ENCODE measurements at regions not wholly inside any gene's neighbourhood (a gene's known extent, or its start where the extent isn't known, plus 50 kb on each side); places are given as distances from the start of the nearest gene placed in this dataset.

DNA sequence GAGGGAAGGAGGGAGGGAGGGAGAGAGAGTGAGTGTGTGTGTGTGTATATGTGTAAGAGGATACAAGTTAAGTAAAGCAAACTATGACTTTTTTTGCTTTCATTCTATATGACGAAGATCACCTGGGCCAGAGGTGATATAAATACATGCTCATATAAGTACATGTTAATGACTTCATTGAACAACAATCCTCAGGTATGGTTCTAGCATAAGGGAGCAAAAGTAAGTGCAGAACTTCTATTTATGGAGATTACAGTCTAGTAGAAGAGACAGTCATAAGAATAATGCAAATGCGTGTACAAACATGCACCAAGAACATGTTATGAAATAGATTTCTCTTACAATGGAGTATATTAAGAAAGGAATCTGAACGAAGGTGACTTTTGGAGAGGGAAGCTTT, 1804.0 kb downstream of the MAT2B start:
- POLR2A ChIA-PET, result no interaction called here
- TF ChIP-seq CTCF (IDR thresholded peaks at IDR 0.05), result no peak
- intact Hi-C loops (cut with micrococcal nuclease), result no loop called here
- Mint-ChIP-seq H3K4me3 (no peak overlapping the region), H3K4me1 (ENCODE audit: low read depth) (no peaks in the 10 kb centered on the region), H3K36me3 (ENCODE audit: low read depth) (no peaks in the 10 kb centered on the region), H3K27me3 (no peaks in the 10 kb centered on the region), H3K9me3 (peaks cover 2% of the 10 kb centered on the region), H3K27ac (no peak overlapping the region)
- CTCF ChIA-PET, result no interaction called here
- ATAC-seq (no peak), DNase-seq (no peak)

GRCh38 chr5:165310031-165310430, 1804.6 kb downstream of the MAT2B start:
- CTCF ChIA-PET, result no interaction called here
- ATAC-seq, result no peak

DNA sequence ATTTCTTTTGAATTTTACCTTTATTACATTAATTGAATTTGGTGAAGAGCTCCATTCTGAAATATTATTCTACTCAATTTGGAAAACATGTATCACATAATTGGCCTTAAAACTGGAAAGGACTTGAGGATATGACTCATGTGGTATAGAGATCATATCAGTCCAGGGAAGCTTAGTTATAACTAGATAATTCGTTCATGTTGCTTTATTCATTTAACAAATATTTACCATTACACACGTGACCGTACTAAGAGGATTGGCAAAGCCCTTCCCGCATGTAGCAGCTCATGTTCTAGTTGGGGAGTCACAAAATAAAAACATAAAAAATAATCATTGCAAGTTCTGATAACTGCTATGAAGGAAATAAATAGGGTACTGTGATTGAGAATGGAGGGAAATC, 1816.5 kb downstream of the MAT2B start:
- ATAC-seq, result no peak
- H3K36me3 Mint-ChIP-seq (ENCODE audit: low read depth), result no peaks in the 10 kb centered on the region
- no peaks in the 10 kb centered on the region for H3K27me3 Mint-ChIP-seq
- no peak for DNase-seq
- TF ChIP-seq CTCF (IDR thresholded peaks at IDR 0.05), result no peak
- ChIA-PET CTCF (no interaction called here), POLR2A (no interaction called here)
- no peaks in the 10 kb centered on the region for H3K4me1 Mint-ChIP-seq (ENCODE audit: low read depth)
- H3K27ac Mint-ChIP-seq, result no peak overlapping the region
- no peak overlapping the region for H3K4me3 Mint-ChIP-seq
- intact Hi-C loops (cut with micrococcal nuclease), result no loop called here
- peaks cover 4% of the 10 kb centered on the region for H3K9me3 Mint-ChIP-seq

More at GRCh38 chr5:165310031-165310430, 1804.6 kb downstream of the MAT2B start:
- POLR2A ChIA-PET, result no interaction called here
- H3K36me3 Mint-ChIP-seq (ENCODE audit: low read depth), result no peaks in the 10 kb centered on the region
- no peak overlapping the region for H3K27ac Mint-ChIP-seq
- H3K4me1 Mint-ChIP-seq (ENCODE audit: low read depth), result no peaks in the 10 kb centered on the region
- DNase-seq, result no peak
- no peak overlapping the region for H3K4me3 Mint-ChIP-seq
- H3K27me3 Mint-ChIP-seq, result no peaks in the 10 kb centered on the region
- intact Hi-C loops (cut with micrococcal nuclease), result no loop called here
- TF ChIP-seq CTCF (IDR thresholded peaks at IDR 0.05), result no peak
- H3K9me3 Mint-ChIP-seq, result peaks cover 2% of the 10 kb centered on the region

DNA sequence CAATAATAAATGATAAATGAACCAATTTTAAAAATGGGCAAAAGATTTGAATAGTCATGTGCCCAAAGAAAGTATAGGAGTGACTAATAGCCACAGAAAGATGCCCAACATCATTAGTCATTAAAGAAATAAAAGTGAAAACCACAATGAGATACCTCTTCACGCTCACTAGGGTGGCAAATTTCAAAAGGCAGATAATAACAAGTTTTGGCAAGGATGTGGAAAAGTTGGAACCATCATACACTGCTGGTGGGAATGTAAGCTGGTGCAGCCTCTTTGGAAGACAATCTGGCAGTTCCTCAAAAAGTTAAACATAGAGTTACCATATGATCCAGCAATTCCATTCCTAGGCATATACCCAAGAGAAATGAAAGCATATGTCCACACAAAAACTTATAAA, 1819.8 kb downstream of the MAT2B start:
- DNase-seq (no peak), ATAC-seq (no peak)
- ChIA-PET CTCF (no interaction called here), POLR2A (no interaction called here)
- Mint-ChIP-seq H3K9me3 (no peaks in the 10 kb centered on the region), H3K4me1 (ENCODE audit: low read depth) (no peaks in the 10 kb centered on the region), H3K36me3 (ENCODE audit: low read depth) (no peaks in the 10 kb centered on the region), H3K27ac (no peak overlapping the region), H3K27me3 (no peaks in the 10 kb centered on the region), H3K4me3 (no peak overlapping the region)
- no peak for TF ChIP-seq CTCF (IDR thresholded peaks at IDR 0.05)
- intact Hi-C loops (cut with micrococcal nuclease), result no loop called here

DNA sequence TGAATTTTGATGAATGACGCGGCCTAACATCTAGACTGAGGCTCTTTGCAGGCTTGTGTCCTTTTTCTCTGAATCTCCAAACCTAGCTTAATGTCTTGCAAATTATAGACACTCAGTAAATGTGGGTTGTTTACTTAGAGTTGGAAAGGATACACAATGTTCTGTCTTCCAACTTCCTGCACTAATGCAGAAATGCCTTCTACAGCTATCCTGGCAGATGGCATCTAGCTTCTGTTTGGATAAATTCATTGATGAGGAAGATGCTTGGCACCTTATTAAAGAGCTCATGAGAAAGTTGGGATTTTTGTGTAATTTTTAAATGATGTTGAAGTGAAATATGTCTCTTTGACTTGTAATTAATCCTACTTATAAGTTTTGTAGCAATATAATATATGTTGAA, 1822.2 kb downstream of the MAT2B start:
- Mint-ChIP-seq H3K4me3 (no peak overlapping the region), H3K36me3 (ENCODE audit: low read depth) (no peaks in the 10 kb centered on the region), H3K27ac (no peak overlapping the region), H3K9me3 (no peaks in the 10 kb centered on the region), H3K27me3 (no peaks in the 10 kb centered on the region), H3K4me1 (ENCODE audit: low read depth) (no peaks in the 10 kb centered on the region)
- TF ChIP-seq CTCF (IDR thresholded peaks at IDR 0.05), result no peak
- ChIA-PET CTCF (no interaction called here), POLR2A (no interaction called here)
- intact Hi-C loops (cut with micrococcal nuclease), result no loop called here
- ATAC-seq (no peak), DNase-seq (no peak)

Data from activated CD8-positive, alpha-beta T cell treated with anti-CD3 and anti-CD28 coated beads for 36 hours (primary cell).